Activated T-cell treated with anti-CD3 and anti-CD28 coated beads, Interleukin-2, amount 50 U/mL, for 4 hours (primary cell): ENCODE measurements at regions not wholly inside any gene's neighbourhood (a gene's known extent, or its start where the extent isn't known, plus 50 kb on each side); places are given as distances from the start of the nearest gene placed in this dataset.
A peak's percentile ranks its signal among the peaks of the same experiment; 100 is the strongest.

Experiments
- ATAC-seq, 2 donors: fragments of 200-7000 bp; cut with Tn5 transposase; one replicate each; pipeline ENCODE4 v1.10.0; 2021
- DNase-seq: peaks from one replicate; pipeline ENCODE4 v3.0.0-alpha.2; 2020
- H3K27me3 Mint-ChIP-seq: one replicate; pipeline ENCODE4 v1.8.0; 2021; ENCODE audit warnings: low read depth, mixed read lengths
- H3K36me3 Mint-ChIP-seq: one replicate; pipeline ENCODE4 v1.8.0; 2022; ENCODE audit warnings: mixed read lengths; ENCODE audit not compliant: insufficient read depth
- H3K4me1 Mint-ChIP-seq: one replicate; pipeline ENCODE4 v1.8.0; 2021; ENCODE audit warnings: low read depth, mixed read lengths
- H3K4me3 Mint-ChIP-seq: one replicate; pipeline ENCODE4 v1.8.0; 2021; ENCODE audit warnings: mild to moderate bottlenecking, moderate library complexity, mixed read lengths
- H3K9me3 Mint-ChIP-seq: one replicate; pipeline ENCODE4 v1.8.0; 2021; ENCODE audit warnings: mixed read lengths

GRCh38 chr10:120282846-120283492 is 174.1 kb upstream of the PLPP4 start:
- no peaks in the 10 kb centered on the region for H3K4me1 Mint-ChIP-seq
- peaks cover 3% of the 10 kb centered on the region for H3K27me3 Mint-ChIP-seq
- no peaks in the 10 kb centered on the region for H3K36me3 Mint-ChIP-seq
- DNase-seq (no peak), ATAC-seq (no peak)
- H3K9me3 Mint-ChIP-seq = no peaks in the 10 kb centered on the region
- no peak overlapping the region for H3K4me3 Mint-ChIP-seq

DNA sequence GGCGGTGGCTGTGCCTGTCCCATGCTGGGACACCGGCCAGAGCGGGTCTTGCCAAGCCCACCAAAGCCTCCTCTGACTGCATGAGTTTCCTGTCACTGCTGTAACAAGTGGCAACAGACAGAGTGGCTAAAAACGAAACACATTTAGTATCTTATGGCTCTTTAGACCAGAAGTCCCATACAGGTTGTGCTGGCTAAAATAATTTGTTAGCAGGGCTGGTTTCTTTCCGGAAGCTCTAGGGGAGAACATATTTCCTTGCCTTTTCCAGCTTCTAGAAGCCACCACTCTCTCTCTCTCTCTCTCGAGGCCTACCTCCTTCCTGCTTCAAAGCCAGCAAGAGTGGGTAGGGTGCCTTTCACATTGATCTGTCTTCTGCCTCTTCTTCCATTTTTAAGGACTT is 171.6 kb upstream of the PLPP4 start:
- peaks cover 5% of the 10 kb centered on the region for H3K27me3 Mint-ChIP-seq
- no peaks in the 10 kb centered on the region for H3K4me1 Mint-ChIP-seq
- DNase-seq = no peak
- no peak overlapping the region for H3K4me3 Mint-ChIP-seq
- no peaks in the 10 kb centered on the region for H3K36me3 Mint-ChIP-seq
- no peak for ATAC-seq
- no peaks in the 10 kb centered on the region for H3K9me3 Mint-ChIP-seq

- DNase-seq (no peak), ATAC-seq (no peak)
- no peak overlapping the region for H3K4me3 Mint-ChIP-seq
- no peaks in the 10 kb centered on the region for H3K9me3 Mint-ChIP-seq
- H3K4me1 Mint-ChIP-seq = no peaks in the 10 kb centered on the region
- H3K27me3 Mint-ChIP-seq = peaks cover 6% of the 10 kb centered on the region
- no peaks in the 10 kb centered on the region for H3K36me3 Mint-ChIP-seq
Observed at GRCh38 chr10:120286280-120286679, 170.7 kb upstream of the PLPP4 start.

- Mint-ChIP-seq H3K9me3 (no peaks in the 10 kb centered on the region), H3K4me3 (no peak overlapping the region), H3K4me1 (no peaks in the 10 kb centered on the region), H3K27me3 (peaks cover 6% of the 10 kb centered on the region), H3K36me3 (no peaks in the 10 kb centered on the region)
- DNase-seq (no peak), ATAC-seq (no peak)
Observed at GRCh38 chr10:120300513-120300912, 156.5 kb upstream of the PLPP4 start.

DNA sequence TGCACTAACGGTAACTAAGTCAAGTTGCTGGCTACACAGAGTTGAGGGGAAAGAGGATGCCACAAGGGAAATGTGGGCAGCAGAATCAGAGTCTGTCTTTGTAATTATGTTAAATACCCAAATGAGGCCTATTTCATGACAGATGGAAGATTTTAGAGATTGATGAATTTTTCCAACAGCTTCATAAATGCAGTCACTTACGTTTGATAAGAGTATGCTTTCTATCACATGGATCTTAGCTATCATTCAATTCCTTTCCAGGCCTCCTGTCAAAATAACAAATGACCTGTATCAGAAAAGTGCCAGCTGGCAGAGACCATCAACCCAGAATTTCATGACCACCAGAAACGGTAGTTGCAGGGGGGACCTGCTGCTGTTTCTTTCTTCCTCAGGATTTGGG is 148.4 kb upstream of the PLPP4 start:
- DNase-seq = no peak
- Mint-ChIP-seq H3K4me1 (no peaks in the 10 kb centered on the region), H3K36me3 (no peaks in the 10 kb centered on the region), H3K4me3 (no peak overlapping the region), H3K27me3 (peaks cover 11% of the 10 kb centered on the region), H3K9me3 (no peaks in the 10 kb centered on the region)
- no peak for ATAC-seq

GRCh38 chr10:120313715-120314114 is 143.3 kb upstream of the PLPP4 start:
- Mint-ChIP-seq H3K4me1 (no peaks in the 10 kb centered on the region), H3K4me3 (no peak overlapping the region), H3K27me3 (peaks cover 13% of the 10 kb centered on the region), H3K36me3 (no peaks in the 10 kb centered on the region), H3K9me3 (no peaks in the 10 kb centered on the region)
- DNase-seq = no peak
- ATAC-seq = no peak

GRCh38 chr10:120314442-120314841 is 142.6 kb upstream of the PLPP4 start:
- ATAC-seq (no peak), DNase-seq (no peak)
- Mint-ChIP-seq H3K4me3 (no peak overlapping the region), H3K27me3 (peaks cover 13% of the 10 kb centered on the region), H3K9me3 (no peaks in the 10 kb centered on the region), H3K36me3 (no peaks in the 10 kb centered on the region), H3K4me1 (no peaks in the 10 kb centered on the region)

DNA sequence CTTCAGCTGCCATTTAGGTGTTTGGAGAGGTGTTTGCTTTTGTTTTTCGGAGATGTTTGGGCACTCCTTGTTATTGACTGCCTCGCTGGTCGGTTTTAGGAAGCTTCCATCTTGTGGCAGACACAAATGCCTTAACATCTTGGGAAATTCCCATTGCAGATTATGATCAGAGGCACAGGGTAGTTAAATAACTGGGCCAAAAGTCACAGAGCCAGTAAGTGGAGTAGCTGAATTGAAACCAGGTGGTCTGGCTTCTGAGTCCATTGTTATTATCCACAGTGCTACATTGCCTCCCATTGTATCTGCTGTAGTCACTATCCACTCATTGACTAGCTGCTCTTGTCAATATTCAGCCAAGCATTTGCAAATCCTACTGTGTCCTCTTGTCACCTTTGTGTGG is 138.2 kb upstream of the PLPP4 start:
- Mint-ChIP-seq H3K27me3 (peaks cover 15% of the 10 kb centered on the region), H3K9me3 (no peaks in the 10 kb centered on the region), H3K4me1 (no peaks in the 10 kb centered on the region), H3K4me3 (no peak overlapping the region), H3K36me3 (no peaks in the 10 kb centered on the region)
- DNase-seq (no peak), ATAC-seq (no peak)

DNA sequence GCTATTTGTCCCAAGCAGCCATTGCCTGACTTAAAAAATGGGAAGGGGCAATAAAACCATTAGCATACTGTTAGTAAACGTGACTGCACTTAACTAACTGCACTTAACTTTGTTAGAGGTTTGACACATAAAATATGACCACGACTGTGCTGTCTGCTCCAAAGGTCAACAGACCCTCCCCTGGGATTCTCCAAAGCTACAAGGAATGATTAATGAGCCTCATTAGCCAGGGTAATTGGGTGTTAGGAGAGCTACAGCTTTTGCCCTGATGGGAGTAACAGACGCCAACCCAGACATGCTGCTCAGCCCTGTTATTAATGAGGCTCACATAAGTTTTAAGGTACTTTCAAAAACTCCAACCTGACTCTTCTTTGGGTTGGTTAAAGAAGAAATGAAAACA is 129.4 kb upstream of the PLPP4 start:
- H3K36me3 Mint-ChIP-seq = no peaks in the 10 kb centered on the region
- DNase-seq = no peak
- no peaks in the 10 kb centered on the region for H3K9me3 Mint-ChIP-seq
- no peaks in the 10 kb centered on the region for H3K4me1 Mint-ChIP-seq
- ATAC-seq = no peak
- H3K27me3 Mint-ChIP-seq = peaks cover 9% of the 10 kb centered on the region
- H3K4me3 Mint-ChIP-seq = no peak overlapping the region

DNA sequence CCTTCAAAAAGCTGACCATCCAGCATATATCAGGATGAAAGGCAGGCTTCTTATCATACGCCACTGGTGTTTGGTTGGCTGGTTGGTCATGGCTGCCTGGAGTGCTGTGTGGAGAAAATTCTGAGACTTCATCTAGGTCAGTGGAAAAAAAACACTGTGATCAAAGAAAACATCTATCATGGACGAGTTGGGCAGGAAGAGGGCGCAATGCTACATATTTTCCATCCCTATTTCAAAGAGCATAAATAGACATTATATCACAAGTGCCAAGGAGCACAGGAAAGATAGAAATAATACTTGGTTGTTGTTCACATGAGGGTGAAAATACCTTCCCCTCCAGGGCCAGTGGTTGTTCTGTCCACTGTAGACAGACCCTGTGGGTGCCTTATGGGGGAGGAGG is 128.4 kb upstream of the PLPP4 start:
- H3K27me3 Mint-ChIP-seq = peaks cover 12% of the 10 kb centered on the region
- no peak for ATAC-seq
- H3K4me1 Mint-ChIP-seq = no peaks in the 10 kb centered on the region
- H3K4me3 Mint-ChIP-seq = no peak overlapping the region
- no peaks in the 10 kb centered on the region for H3K9me3 Mint-ChIP-seq
- no peaks in the 10 kb centered on the region for H3K36me3 Mint-ChIP-seq
- no peak for DNase-seq

GRCh38 chr10:120335553-120335952 is 121.5 kb upstream of the PLPP4 start:
- no peak overlapping the region for H3K4me3 Mint-ChIP-seq
- H3K36me3 Mint-ChIP-seq = no peaks in the 10 kb centered on the region
- DNase-seq (no peak), ATAC-seq (no peak)
- no peaks in the 10 kb centered on the region for H3K9me3 Mint-ChIP-seq
- H3K27me3 Mint-ChIP-seq = peaks cover 9% of the 10 kb centered on the region
- no peaks in the 10 kb centered on the region for H3K4me1 Mint-ChIP-seq

DNA sequence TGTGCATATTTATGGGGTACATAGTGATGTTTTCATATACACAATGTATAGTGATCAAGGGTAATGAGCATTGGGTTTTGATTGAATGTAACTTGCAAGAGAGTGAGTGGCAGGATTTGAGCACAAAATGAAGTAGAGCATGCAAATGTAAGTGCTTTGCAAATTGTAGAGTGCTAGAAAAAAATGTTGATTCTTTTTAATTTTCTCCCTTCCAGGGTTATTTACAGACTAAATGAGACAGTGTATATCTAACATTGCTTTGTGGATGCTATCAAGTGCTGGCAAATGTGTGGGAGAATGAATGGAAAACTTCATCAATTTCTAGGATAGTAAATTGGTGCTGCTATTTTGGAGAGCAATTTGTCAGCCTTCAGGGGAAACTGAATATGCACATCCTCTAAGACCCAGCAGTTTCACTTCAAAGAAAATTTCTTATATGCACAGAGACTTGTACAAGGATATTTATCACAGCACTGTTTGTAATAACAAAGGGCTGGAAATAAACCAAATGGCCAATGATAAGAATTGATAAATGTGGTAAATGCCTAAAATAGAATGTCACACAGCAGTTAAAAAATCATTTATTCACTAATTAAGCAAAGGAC is 120.6 kb upstream of the PLPP4 start:
- Mint-ChIP-seq H3K9me3 (no peaks in the 10 kb centered on the region), H3K27me3 (peaks cover 9% of the 10 kb centered on the region), H3K36me3 (no peaks in the 10 kb centered on the region), H3K4me1 (no peaks in the 10 kb centered on the region), H3K4me3 (no peak overlapping the region)
- DNase-seq = no peak
- ATAC-seq = no peak

- Mint-ChIP-seq H3K36me3 (no peaks in the 10 kb centered on the region), H3K4me3 (no peak overlapping the region), H3K4me1 (no peaks in the 10 kb centered on the region), H3K9me3 (no peaks in the 10 kb centered on the region), H3K27me3 (peaks cover 9% of the 10 kb centered on the region)
- ATAC-seq (no peak), DNase-seq (peak; percentile 39)
Observed at GRCh38 chr10:120336911-120337540, 120.0 kb upstream of the PLPP4 start.

DNA sequence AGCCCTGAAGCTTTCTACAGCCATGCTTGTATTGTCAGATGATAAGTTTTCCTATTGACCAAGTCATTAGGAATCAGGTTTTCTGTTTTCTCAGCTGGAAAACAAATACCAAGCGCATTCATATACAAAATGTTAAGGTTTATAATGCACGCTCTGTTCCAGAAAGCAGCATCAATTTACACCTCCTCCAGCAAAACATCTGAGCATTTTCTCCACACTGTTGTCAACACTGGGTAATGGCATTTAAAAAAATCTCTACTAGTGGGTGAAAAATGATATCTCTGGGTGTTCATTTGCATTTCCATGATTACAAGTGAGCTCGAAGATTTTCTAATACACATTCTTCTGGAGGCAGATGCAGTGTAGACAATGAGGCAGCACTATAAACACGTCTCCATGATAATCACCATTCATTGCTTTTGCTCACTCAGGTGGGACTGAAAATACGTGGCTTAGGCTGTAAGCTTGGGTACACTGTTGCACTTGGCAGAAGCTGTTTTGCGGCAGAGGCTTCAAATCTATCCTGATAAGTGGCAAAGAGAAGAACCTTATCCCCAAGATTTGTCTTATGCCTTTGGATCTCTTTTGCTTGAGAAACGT is 114.8 kb upstream of the PLPP4 start:
- Mint-ChIP-seq H3K27me3 (peaks cover 13% of the 10 kb centered on the region), H3K36me3 (no peaks in the 10 kb centered on the region), H3K4me1 (no peaks in the 10 kb centered on the region), H3K9me3 (no peaks in the 10 kb centered on the region), H3K4me3 (no peak overlapping the region)
- DNase-seq (no peak), ATAC-seq (no peak)

GRCh38 chr10:120345186-120345585 is 111.8 kb upstream of the PLPP4 start:
- Mint-ChIP-seq H3K9me3 (no peaks in the 10 kb centered on the region), H3K27me3 (peaks cover 16% of the 10 kb centered on the region), H3K36me3 (no peaks in the 10 kb centered on the region), H3K4me1 (no peaks in the 10 kb centered on the region), H3K4me3 (no peak overlapping the region)
- no peak for DNase-seq
- ATAC-seq = no peak
